ENCODE measurements at regions not wholly inside any gene's neighbourhood (a gene's known extent, or its start where the extent isn't known, plus 50 kb on each side); places are given as distances from the start of the nearest gene placed in this dataset.

DNA sequence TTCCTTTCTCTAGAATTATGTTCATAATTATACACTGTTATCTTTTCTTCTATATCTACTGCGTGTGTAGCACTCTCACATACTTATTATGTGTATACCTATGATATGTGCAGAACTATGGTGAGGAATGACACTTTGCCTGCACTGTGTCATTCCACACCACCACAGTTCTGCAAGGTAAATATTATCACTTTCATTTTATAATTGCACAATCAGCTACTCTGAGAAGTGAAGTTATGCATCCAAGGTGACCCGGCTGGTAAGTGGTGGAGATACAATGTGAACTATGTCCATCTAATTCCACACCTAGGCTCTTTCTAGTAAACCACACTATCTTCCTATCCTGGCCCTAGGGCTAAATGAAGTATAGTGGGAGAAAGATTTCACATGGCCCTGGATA lies 170.1 kb upstream of the ATP10B start:
- in situ Hi-C loops (cut with MboI) = no loop called here

DNA sequence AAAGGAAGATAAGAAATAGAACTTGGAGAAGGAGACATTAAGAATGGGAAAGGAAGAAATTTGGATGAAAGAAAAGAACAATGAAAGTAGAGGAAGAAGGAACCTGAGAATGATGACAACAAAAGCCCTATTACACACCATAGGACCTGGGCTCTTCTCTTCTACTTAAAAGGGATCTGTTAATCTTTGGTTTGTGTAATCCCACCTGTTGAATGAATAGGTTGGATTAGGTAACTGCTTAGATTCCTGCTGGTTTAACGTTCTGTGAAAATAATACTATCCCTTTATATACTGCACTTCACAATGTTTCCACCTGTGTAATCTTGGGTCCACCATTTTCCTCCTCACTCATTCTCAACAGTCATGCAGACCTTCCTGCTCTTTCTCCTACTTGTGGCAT lies 157.8 kb upstream of the ATP10B start:
- in situ Hi-C loops (cut with MboI) = no loop called here
- H4K20me1 ChIP-seq (ENCODE audit: insufficient read depth) = no peaks in the 10 kb centered on the region
- H3K36me3 ChIP-seq (ENCODE audit: low read depth) = no peaks in the 10 kb centered on the region
- peaks cover 3% of the 10 kb centered on the region for H3K9me3 ChIP-seq (ENCODE audit: low read depth)
- H3K79me2 ChIP-seq (ENCODE audit: insufficient read depth) = no peaks in the 10 kb centered on the region
- H3K4me3 ChIP-seq = no peak overlapping the region
- no peaks in the 10 kb centered on the region for H3K4me1 ChIP-seq (ENCODE audit: insufficient read depth)
- H3K27ac ChIP-seq = no peak overlapping the region
- no peaks in the 10 kb centered on the region for H3F3A ChIP-seq (ENCODE audit: insufficient read depth)
- TF ChIP-seq EZH2 (IDR thresholded peaks at IDR 0.05; ENCODE audit: insufficient read depth, poor library complexity, severe bottlenecking) (no peak), EZH2phosphoT487 (IDR thresholded peaks at IDR 0.05; ENCODE audit: insufficient read depth, low read depth) (no peak)
- no peak overlapping the region for H3K9ac ChIP-seq
- H3K27me3 ChIP-seq (replicated peaks; ENCODE audit: insufficient read depth) = no peaks in the 10 kb centered on the region
- DNase-seq = no peak
- 0 to 14% methylated on average over 1 of the region's 1 CpG for WGBS, 2 experiments (ENCODE audit: low coverage in 1 of 2, low lambda C conversion rate in 2 of 2, missing lambda C conversion rate in 2 of 2)
- H3K9me2 ChIP-seq (ENCODE audit: insufficient read depth) = no peaks in the 10 kb centered on the region
- H2AFZ ChIP-seq = no peak overlapping the region
- H3K4me2 ChIP-seq (ENCODE audit: unreplicated experiment) = no peak overlapping the region

More for the DNA sequence above, 170.1 kb upstream of the ATP10B start:
- Histone ChIP-seq H3K9ac (no peak overlapping the region), H4K20me1 (ENCODE audit: insufficient read depth) (no peaks in the 10 kb centered on the region), H2AFZ (no peak overlapping the region), H3K9me3 (ENCODE audit: low read depth) (no peaks in the 10 kb centered on the region), H3K36me3 (ENCODE audit: low read depth) (no peaks in the 10 kb centered on the region), H3K4me3 (no peak overlapping the region), H3K9me2 (ENCODE audit: insufficient read depth) (no peaks in the 10 kb centered on the region), H3K4me2 (ENCODE audit: unreplicated experiment) (no peak overlapping the region), H3K27ac (no peak overlapping the region), H3F3A (ENCODE audit: insufficient read depth) (no peaks in the 10 kb centered on the region), H3K27me3 (replicated peaks; ENCODE audit: insufficient read depth) (no peaks in the 10 kb centered on the region), H3K79me2 (ENCODE audit: insufficient read depth) (no peaks in the 10 kb centered on the region), H3K4me1 (ENCODE audit: insufficient read depth) (no peaks in the 10 kb centered on the region)
- DNase-seq = no peak
- WGBS, 2 experiments (ENCODE audit: low coverage in 1 of 2, low lambda C conversion rate in 2 of 2, missing lambda C conversion rate in 2 of 2) = 23 to 31% methylated on average over 2 of the region's 2 CpGs
- TF ChIP-seq EZH2phosphoT487 (IDR thresholded peaks at IDR 0.05; ENCODE audit: insufficient read depth, low read depth) = no peak
- TF ChIP-seq EZH2 (IDR thresholded peaks at IDR 0.05; ENCODE audit: insufficient read depth, poor library complexity, severe bottlenecking) = no peak

DNA sequence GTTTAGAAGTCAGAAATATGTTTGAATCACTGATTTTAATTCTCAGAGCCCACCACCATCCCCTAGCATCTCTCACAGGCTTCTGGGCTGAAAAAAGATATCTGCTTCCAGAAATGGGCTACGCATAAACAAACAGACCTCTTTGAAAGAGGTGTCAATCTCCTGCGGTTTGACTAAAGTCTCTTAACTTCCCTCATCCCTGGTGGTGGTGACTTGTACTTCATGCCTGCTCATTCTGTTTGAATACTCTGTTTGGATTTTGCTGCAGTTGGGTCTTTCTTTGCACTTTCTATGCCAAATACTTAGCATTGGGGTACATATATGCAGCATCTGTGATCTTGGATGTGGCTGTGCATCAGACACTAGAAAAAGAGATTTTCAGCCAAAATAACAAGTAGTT lies 157.2 kb upstream of the ATP10B start:
- Histone ChIP-seq H3K4me2 (ENCODE audit: unreplicated experiment) (no peak overlapping the region), H2AFZ (no peak overlapping the region), H3K36me3 (ENCODE audit: low read depth) (no peaks in the 10 kb centered on the region), H3K79me2 (ENCODE audit: insufficient read depth) (no peaks in the 10 kb centered on the region), H3K9ac (no peak overlapping the region), H3K27me3 (replicated peaks; ENCODE audit: insufficient read depth) (no peaks in the 10 kb centered on the region), H3F3A (ENCODE audit: insufficient read depth) (no peaks in the 10 kb centered on the region), H4K20me1 (ENCODE audit: insufficient read depth) (no peaks in the 10 kb centered on the region), H3K4me1 (ENCODE audit: insufficient read depth) (no peaks in the 10 kb centered on the region), H3K9me3 (ENCODE audit: low read depth) (peaks cover 3% of the 10 kb centered on the region), H3K9me2 (ENCODE audit: insufficient read depth) (no peaks in the 10 kb centered on the region), H3K4me3 (no peak overlapping the region), H3K27ac (no peak overlapping the region)
- TF ChIP-seq EZH2 (IDR thresholded peaks at IDR 0.05; ENCODE audit: insufficient read depth, poor library complexity, severe bottlenecking) (no peak), EZH2phosphoT487 (IDR thresholded peaks at IDR 0.05; ENCODE audit: insufficient read depth, low read depth) (no peak)
- 30 to 46% methylated on average over 2 of the region's 2 CpGs for WGBS, 2 experiments (ENCODE audit: low coverage in 1 of 2, low lambda C conversion rate in 2 of 2, missing lambda C conversion rate in 2 of 2)
- no peak for DNase-seq
- in situ Hi-C loops (cut with MboI) = no loop called here

DNA sequence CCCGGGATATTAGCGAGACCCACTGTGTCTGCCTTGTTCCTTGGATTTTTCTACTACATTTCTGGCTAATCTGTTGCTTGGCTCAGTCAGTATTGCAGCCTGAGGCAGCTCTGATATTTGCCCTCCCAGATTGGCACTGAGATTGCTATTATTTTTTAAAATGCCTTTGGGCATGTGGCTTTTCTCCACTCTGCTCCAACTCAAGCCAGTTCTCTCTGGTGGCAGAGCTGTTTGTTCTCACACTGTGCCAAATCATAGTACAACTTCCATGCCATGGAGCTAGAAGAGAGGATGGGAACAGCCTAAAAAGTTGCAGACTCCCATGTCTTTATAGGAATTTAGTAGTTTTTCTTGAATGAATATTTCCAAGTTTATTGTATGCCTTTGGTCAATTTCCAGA lies 155.9 kb upstream of the ATP10B start:
- H3K9ac ChIP-seq = no peak overlapping the region
- peaks cover 3% of the 10 kb centered on the region for H3K9me3 ChIP-seq (ENCODE audit: low read depth)
- in situ Hi-C loops (cut with MboI) = no loop called here
- no peak overlapping the region for H2AFZ ChIP-seq
- H3K27me3 ChIP-seq (replicated peaks; ENCODE audit: insufficient read depth) = no peaks in the 10 kb centered on the region
- no peak for DNase-seq
- no peaks in the 10 kb centered on the region for H3K79me2 ChIP-seq (ENCODE audit: insufficient read depth)
- no peaks in the 10 kb centered on the region for H3K4me1 ChIP-seq (ENCODE audit: insufficient read depth)
- H4K20me1 ChIP-seq (ENCODE audit: insufficient read depth) = no peaks in the 10 kb centered on the region
- no peaks in the 10 kb centered on the region for H3K9me2 ChIP-seq (ENCODE audit: insufficient read depth)
- H3K4me3 ChIP-seq = no peak overlapping the region
- H3K27ac ChIP-seq = no peak overlapping the region
- no peak overlapping the region for H3K4me2 ChIP-seq (ENCODE audit: unreplicated experiment)
- TF ChIP-seq EZH2 (IDR thresholded peaks at IDR 0.05; ENCODE audit: insufficient read depth, poor library complexity, severe bottlenecking) = no peak
- TF ChIP-seq EZH2phosphoT487 (IDR thresholded peaks at IDR 0.05; ENCODE audit: insufficient read depth, low read depth) = no peak
- WGBS, 2 experiments (ENCODE audit: low coverage in 1 of 2, low lambda C conversion rate in 2 of 2, missing lambda C conversion rate in 2 of 2) = 15 to 23% methylated on average over 2 of the region's 2 CpGs
- no peaks in the 10 kb centered on the region for H3F3A ChIP-seq (ENCODE audit: insufficient read depth)
- no peaks in the 10 kb centered on the region for H3K36me3 ChIP-seq (ENCODE audit: low read depth)

DNA sequence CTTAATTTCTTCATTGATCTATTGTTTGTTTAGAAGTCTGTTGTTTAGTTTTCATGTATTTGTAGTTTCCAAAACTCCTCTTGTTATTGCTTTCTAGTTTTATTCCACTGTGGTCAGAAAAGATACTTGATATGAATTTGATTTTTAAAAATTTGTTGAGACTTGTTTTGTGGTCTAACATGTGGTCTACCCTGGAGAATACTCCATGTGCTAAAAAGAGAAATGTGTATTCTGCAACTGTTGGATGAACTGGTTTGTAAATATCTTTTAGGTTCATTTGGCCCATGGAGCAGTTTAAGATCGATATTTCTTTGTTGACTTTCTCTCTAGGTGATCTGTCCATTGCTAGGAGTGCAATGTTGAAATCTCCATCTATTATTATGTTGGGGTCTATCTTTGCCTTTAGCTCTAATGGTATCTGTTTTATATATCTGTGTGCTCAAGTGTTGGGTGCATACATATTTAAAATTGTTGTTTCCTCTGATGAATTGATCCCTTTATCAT lies 150.6 kb upstream of the ATP10B start:
- Histone ChIP-seq H3K4me1 (ENCODE audit: insufficient read depth) (no peaks in the 10 kb centered on the region), H3K9me3 (ENCODE audit: low read depth) (no peaks in the 10 kb centered on the region), H3K36me3 (ENCODE audit: low read depth) (no peaks in the 10 kb centered on the region), H3K9me2 (ENCODE audit: insufficient read depth) (no peaks in the 10 kb centered on the region), H3K4me2 (ENCODE audit: unreplicated experiment) (no peak overlapping the region), H4K20me1 (ENCODE audit: insufficient read depth) (no peaks in the 10 kb centered on the region), H3K9ac (no peak overlapping the region), H3K4me3 (no peak overlapping the region), H2AFZ (no peak overlapping the region), H3F3A (ENCODE audit: insufficient read depth) (no peaks in the 10 kb centered on the region), H3K27ac (no peak overlapping the region), H3K27me3 (replicated peaks; ENCODE audit: insufficient read depth) (no peaks in the 10 kb centered on the region), H3K79me2 (ENCODE audit: insufficient read depth) (no peaks in the 10 kb centered on the region)
- WGBS, 2 experiments (ENCODE audit: low coverage in 1 of 2, low lambda C conversion rate in 2 of 2, missing lambda C conversion rate in 2 of 2) = 4 to 26% methylated on average over 1 of the region's 1 CpG
- no peak for DNase-seq
- TF ChIP-seq EZH2phosphoT487 (IDR thresholded peaks at IDR 0.05; ENCODE audit: insufficient read depth, low read depth) (no peak), EZH2 (IDR thresholded peaks at IDR 0.05; ENCODE audit: insufficient read depth, poor library complexity, severe bottlenecking) (no peak)
- in situ Hi-C loops (cut with MboI) = no loop called here

Data from GM23248 (cell line).